Mesendoderm (in vitro differentiated cells): ENCODE measurements at regions not wholly inside any gene's neighbourhood (a gene's known extent, or its start where the extent isn't known, plus 50 kb on each side); places are given as distances from the start of the nearest gene placed in this dataset.
"Not testable (repeated sequence)": the region's sequence is repeated elsewhere in the genome, so short reads cannot be mapped to it uniquely, and the experiment has no call there.

Source experiments
- DNase-seq: peaks from one replicate; pipeline ENCODE4 v3.0.0; 2013
- H2AK5ac ChIP-seq: 2 replicates; pipeline ENCODE4 v1.6.1; 2013; ENCODE audit warnings: low read length, inconsistent platforms
- H2BK120ac ChIP-seq: 2 replicates; pipeline ENCODE4 v1.6.1; 2013; ENCODE audit warnings: low read depth, mild to moderate bottlenecking, low read length, moderate library complexity, mixed read lengths
- H2BK15ac ChIP-seq: replicated peaks from 2 replicates; pipeline ENCODE4 v1.6.1; 2013; ENCODE audit warnings: low read depth, mild to moderate bottlenecking, moderate library complexity
- H2BK5ac ChIP-seq: 2 replicates; pipeline ENCODE4 v1.6.1; 2013; ENCODE audit warnings: low read length, inconsistent platforms
- H3K18ac ChIP-seq: 2 replicates; pipeline ENCODE4 v1.6.1; 2013; ENCODE audit warnings: mild to moderate bottlenecking, low read length, mixed read lengths
- H3K23ac ChIP-seq: one replicate; pipeline ENCODE4 v1.6.1; 2013; ENCODE audit warnings: low read length
- H3K27ac ChIP-seq: 2 replicates; pipeline ENCODE4 v1.5.1; 2013; ENCODE audit warnings: low read depth, mild to moderate bottlenecking, inconsistent platforms, low read length, moderate library complexity
- H3K27me3 ChIP-seq: 2 replicates; pipeline ENCODE4 v1.6.1; 2013; ENCODE audit warnings: low read length, control low read depth, mild to moderate bottlenecking, inconsistent platforms; ENCODE audit not compliant: insufficient read depth, poor library complexity
- H3K36me3 ChIP-seq: 2 replicates; pipeline ENCODE4 v1.6.1; 2013; ENCODE audit warnings: low read length, inconsistent platforms; ENCODE audit not compliant: control insufficient read depth, insufficient read depth
- H3K4ac ChIP-seq: one replicate; pipeline ENCODE4 v1.6.1; 2013; ENCODE audit warnings: low read depth, mild to moderate bottlenecking, low read length, moderate library complexity
- H3K4me1 ChIP-seq: 2 replicates; pipeline ENCODE4 v1.6.1; 2013; ENCODE audit warnings: low read depth, low read length, inconsistent platforms; ENCODE audit not compliant: control insufficient read depth
- H3K4me2 ChIP-seq: 2 replicates; pipeline ENCODE4 v1.6.1; 2013; ENCODE audit warnings: low read length
- H3K4me3 ChIP-seq: 2 replicates; pipeline ENCODE4 v1.5.1; 2013; ENCODE audit warnings: mild to moderate bottlenecking, low read length
- H3K56ac ChIP-seq: one replicate; pipeline ENCODE4 v1.6.1; 2013; ENCODE audit warnings: low read length
- H3K79me1 ChIP-seq: 2 replicates; pipeline ENCODE4 v1.6.1; 2013; ENCODE audit warnings: low read length, inconsistent platforms
- H3K79me2 ChIP-seq: 2 replicates; pipeline ENCODE4 v1.6.1; 2013; ENCODE audit warnings: mild to moderate bottlenecking, low read length; ENCODE audit not compliant: control insufficient read depth, insufficient read depth
- H3K9ac ChIP-seq: 2 replicates; pipeline ENCODE4 v1.6.1; 2013; ENCODE audit warnings: low read length, inconsistent platforms
- H4K5ac ChIP-seq: one replicate; pipeline ENCODE4 v1.6.1; 2013; ENCODE audit warnings: low read length
- H4K8ac ChIP-seq: one replicate; pipeline ENCODE4 v1.6.1; 2013; ENCODE audit warnings: low read depth, mild to moderate bottlenecking, control low read depth, low read length, moderate library complexity
- WGBS: extraction: QIAGEN DNeasy Blood & Tissue Kit; methylation state at CpG from one replicate; pipeline ENCODE4 v1.1.7; 2013; ENCODE audit warnings: low lambda C conversion rate, missing lambda C conversion rate; ENCODE audit not compliant: insufficient coverage; ENCODE audit errors: extremely low coverage; 5-methylcytosine and 5-hydroxymethylcytosine counted together

DNA sequence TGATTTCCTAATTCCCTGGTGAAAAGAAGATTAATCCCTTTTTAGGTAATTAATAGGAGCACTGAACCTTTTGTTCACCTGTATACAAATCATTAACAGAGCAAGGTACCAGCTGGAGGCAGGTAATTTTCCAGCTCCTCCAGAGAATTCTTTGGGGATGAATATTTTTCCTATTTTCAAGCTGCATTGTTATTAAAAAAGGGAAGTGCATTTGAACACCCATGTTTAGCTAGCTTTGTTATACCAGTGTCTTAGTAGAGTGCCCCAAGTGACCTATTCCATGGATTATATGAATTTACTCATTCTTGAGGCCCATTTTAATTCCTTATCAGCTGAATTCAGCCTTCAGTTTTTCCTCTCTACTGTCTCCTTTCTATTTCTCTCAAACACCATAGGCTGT, 73.2 kb upstream of the GOT2 start:
- H4K5ac ChIP-seq: no peak overlapping the region
- no peak overlapping the region for H2AK5ac ChIP-seq
- no peaks in the 10 kb centered on the region for H3K79me1 ChIP-seq
- no peak for DNase-seq
- no peak overlapping the region for H3K23ac ChIP-seq
- no peaks in the 10 kb centered on the region for H3K79me2 ChIP-seq
- no peaks in the 10 kb centered on the region for H3K27me3 ChIP-seq
- no peak overlapping the region for H3K56ac ChIP-seq
- no peak overlapping the region for H3K4me2 ChIP-seq
- no peak overlapping the region for H2BK120ac ChIP-seq
- no peaks in the 10 kb centered on the region for H3K36me3 ChIP-seq
- no peak overlapping the region for H3K18ac ChIP-seq
- H3K27ac ChIP-seq: no peak overlapping the region
- no peak overlapping the region for H2BK15ac ChIP-seq
- no peak overlapping the region for H3K4me3 ChIP-seq
- H3K9ac ChIP-seq: no peak overlapping the region
- no peak overlapping the region for H3K4ac ChIP-seq
- H2BK5ac ChIP-seq: no peak overlapping the region
- no peaks in the 10 kb centered on the region for H3K4me1 ChIP-seq
- H4K8ac ChIP-seq: no peak overlapping the region

DNA sequence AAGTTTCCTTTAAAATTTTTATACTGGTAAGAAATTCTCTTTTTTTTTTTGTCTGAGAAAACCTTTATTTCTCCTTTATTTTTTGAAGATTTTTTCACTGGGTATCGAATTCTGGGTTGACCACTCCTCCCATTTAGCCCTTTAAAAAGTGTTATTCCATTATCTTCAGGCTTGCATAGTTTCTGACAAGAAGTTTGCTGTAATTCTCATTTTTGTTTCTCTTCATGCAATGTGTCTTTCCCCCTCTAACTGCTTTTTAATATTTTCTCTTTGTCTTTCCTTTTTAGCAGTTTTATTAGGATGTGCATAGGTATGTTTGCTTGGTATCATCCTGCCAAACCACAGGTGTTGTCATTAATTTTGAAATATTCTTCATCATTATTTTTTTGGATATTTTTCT, 67.7 kb upstream of the GOT2 start:
- H3K27ac ChIP-seq: no peak overlapping the region
- H3K79me1 ChIP-seq: no peaks in the 10 kb centered on the region
- H2BK5ac ChIP-seq: no peak overlapping the region
- no peaks in the 10 kb centered on the region for H3K27me3 ChIP-seq
- H3K23ac ChIP-seq: no peak overlapping the region
- no peaks in the 10 kb centered on the region for H3K36me3 ChIP-seq
- H4K8ac ChIP-seq: no peak overlapping the region
- H4K5ac ChIP-seq: no peak overlapping the region
- no peaks in the 10 kb centered on the region for H3K4me1 ChIP-seq
- DNase-seq: no peak
- no peak overlapping the region for H2AK5ac ChIP-seq
- no peaks in the 10 kb centered on the region for H3K79me2 ChIP-seq
- no peak overlapping the region for H3K4me3 ChIP-seq
- WGBS: no CpG with 5 or more reads among the region's 1 CpG
- no peak overlapping the region for H3K4me2 ChIP-seq
- no peak overlapping the region for H3K9ac ChIP-seq
- H2BK120ac ChIP-seq: no peak overlapping the region
- H2BK15ac ChIP-seq: no peak overlapping the region
- no peak overlapping the region for H3K4ac ChIP-seq
- no peak overlapping the region for H3K56ac ChIP-seq
- H3K18ac ChIP-seq: no peak overlapping the region

DNA sequence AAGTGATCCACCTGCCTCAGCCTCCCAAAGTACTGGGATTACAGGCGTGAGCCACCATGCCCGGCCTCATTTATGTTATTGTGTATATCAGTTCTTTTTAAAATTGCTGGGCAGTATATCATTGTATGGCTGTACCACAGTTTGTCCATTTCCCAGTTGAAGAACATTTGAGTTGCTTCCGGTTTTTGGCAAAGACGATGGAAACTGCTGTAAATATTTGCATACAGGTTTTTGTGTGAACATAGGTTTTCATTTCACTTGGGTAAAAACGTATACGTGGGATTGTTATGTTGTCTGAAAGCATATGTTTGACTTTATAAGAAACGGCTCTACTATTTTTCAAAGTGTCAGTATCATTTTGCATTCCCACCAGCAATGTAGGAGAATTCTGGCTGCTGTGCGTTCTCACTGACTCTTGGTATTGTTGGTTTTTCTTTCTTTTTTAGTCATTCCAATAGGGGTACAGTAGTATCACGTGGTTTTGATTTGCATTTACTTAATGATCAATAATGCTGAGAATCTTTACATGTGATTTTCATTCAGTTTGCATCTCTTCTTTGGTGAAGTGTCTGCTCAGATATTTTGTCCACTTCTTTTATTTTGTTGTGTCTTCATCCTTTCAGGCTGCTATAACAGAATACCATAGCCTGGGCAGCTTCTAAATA, 63.2 kb upstream of the GOT2 start:
- no peak overlapping the region for H3K4ac ChIP-seq
- H2BK5ac ChIP-seq: no peak overlapping the region
- H3K23ac ChIP-seq: no peak overlapping the region
- no CpG with 5 or more reads among the region's 9 CpGs for WGBS
- no peak overlapping the region for H2BK15ac ChIP-seq
- no peak overlapping the region for H3K56ac ChIP-seq
- DNase-seq: no peak
- no peaks in the 10 kb centered on the region for H3K4me1 ChIP-seq
- H3K36me3 ChIP-seq: no peaks in the 10 kb centered on the region
- no peak overlapping the region for H4K5ac ChIP-seq
- no peak overlapping the region for H3K4me2 ChIP-seq
- no peak overlapping the region for H4K8ac ChIP-seq
- no peak overlapping the region for H2BK120ac ChIP-seq
- no peaks in the 10 kb centered on the region for H3K79me1 ChIP-seq
- H2AK5ac ChIP-seq: no peak overlapping the region
- no peak overlapping the region for H3K9ac ChIP-seq
- no peaks in the 10 kb centered on the region for H3K79me2 ChIP-seq
- H3K18ac ChIP-seq: no peak overlapping the region
- no peaks in the 10 kb centered on the region for H3K27me3 ChIP-seq
- no peak overlapping the region for H3K4me3 ChIP-seq
- no peak overlapping the region for H3K27ac ChIP-seq

DNA sequence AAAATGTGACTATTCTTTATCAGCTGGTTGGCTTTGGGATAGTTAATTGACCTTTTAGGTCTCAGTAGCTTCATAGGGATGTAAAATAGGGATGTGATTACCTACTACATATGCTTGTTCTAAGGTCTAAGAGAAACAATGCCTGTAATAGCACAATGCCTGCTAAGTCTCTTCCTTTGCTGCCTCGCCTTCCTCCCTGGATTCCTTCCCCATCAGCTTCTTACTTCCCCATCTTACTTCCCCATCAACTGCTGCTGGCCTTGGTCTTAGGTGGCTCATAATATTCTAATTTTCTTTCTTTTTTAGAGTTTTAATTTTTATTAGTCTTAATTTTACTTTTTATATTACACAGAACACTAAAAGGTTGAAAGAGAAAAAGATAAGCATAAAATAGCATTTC, 59.2 kb upstream of the GOT2 start:
- Histone ChIP-seq H2BK120ac (no peak overlapping the region), H3K79me1 (no peaks in the 10 kb centered on the region), H4K5ac (no peak overlapping the region), H3K36me3 (no peaks in the 10 kb centered on the region), H3K4me2 (no peak overlapping the region), H3K27me3 (no peaks in the 10 kb centered on the region), H2BK15ac (no peak overlapping the region), H3K18ac (no peak overlapping the region), H3K4ac (no peak overlapping the region), H2BK5ac (no peak overlapping the region), H2AK5ac (no peak overlapping the region), H3K79me2 (no peaks in the 10 kb centered on the region), H3K23ac (no peak overlapping the region), H3K27ac (no peak overlapping the region), H3K4me3 (no peak overlapping the region), H3K4me1 (no peaks in the 10 kb centered on the region), H3K56ac (no peak overlapping the region), H3K9ac (no peak overlapping the region), H4K8ac (no peak overlapping the region)
- DNase-seq: no peak
- WGBS: no CpG with 5 or more reads among the region's 1 CpG

DNA sequence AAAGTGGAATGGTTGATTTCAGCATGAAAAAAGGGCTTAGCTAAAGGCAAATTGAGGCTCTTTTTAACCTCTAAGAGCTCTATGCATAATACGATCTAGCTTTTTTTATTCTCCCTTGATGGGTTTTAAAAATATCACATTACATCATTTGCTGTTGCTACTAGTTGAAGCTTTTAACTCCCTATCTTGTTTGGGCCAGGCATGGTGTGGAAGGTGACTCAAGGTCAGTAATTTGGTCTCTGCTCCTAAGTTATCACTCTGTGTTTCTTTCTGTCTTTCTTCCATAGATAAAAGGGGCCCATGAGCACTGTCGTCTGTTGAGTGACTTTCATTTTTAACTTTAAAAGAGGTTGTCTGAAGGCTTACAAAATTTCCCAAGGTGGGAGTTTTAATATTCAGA, 58.1 kb upstream of the GOT2 start:
- Histone ChIP-seq H3K4me1 (no peaks in the 10 kb centered on the region), H2BK15ac (no peak overlapping the region), H3K27me3 (no peaks in the 10 kb centered on the region), H3K9ac (no peak overlapping the region), H3K27ac (no peak overlapping the region), H3K23ac (no peak overlapping the region), H2BK120ac (no peak overlapping the region), H2BK5ac (no peak overlapping the region), H2AK5ac (no peak overlapping the region), H4K8ac (no peak overlapping the region), H3K56ac (no peak overlapping the region), H3K79me2 (no peaks in the 10 kb centered on the region), H3K4ac (no peak overlapping the region), H3K79me1 (no peaks in the 10 kb centered on the region), H3K36me3 (no peaks in the 10 kb centered on the region), H3K4me3 (no peak overlapping the region), H4K5ac (no peak overlapping the region), H3K4me2 (no peak overlapping the region), H3K18ac (no peak overlapping the region)
- DNase-seq: no peak
- WGBS: no CpG with 5 or more reads among the region's 2 CpGs

DNA sequence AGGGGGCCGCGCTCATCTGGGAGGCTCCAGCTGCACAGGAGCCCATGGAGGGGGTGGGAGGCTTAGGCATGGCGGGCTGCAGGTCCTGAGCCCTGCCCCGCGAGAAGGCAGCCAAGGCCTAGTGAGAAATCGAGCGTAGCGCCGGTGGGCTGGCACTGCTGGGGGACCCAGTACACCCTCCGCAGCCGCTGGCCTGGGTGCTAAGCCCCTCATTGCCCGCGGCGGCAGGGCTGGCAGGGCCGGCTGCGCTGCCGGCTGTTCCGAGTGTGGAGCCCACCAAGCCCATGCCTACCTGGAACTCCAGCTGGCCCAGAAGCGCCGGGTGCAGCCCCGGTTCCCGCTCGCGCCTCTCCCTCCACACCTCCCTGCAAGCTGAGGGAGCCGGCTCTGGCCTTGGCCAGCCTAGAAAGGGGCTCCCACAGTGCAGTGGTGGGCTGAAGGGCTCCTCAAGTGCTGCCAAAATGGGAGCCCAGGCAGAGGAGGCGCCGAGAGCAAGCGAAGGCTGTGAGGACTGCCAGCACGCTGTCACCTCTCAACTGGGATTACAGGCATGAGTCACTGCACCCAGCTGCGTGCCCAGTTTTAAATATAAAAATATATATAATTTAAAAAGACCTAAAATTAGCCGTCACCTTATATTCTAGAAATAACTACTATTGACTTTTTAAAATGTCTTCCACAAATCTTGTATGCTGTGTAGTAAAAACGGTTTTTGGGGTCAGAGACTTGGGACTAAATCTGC, 56.9 kb upstream of the GOT2 start:
- H2BK5ac ChIP-seq, H3K4ac ChIP-seq, H3K27me3 ChIP-seq, H4K8ac ChIP-seq, DNase-seq, H3K79me1 ChIP-seq, H3K18ac ChIP-seq, H3K56ac ChIP-seq, H3K79me2 ChIP-seq, H2BK120ac ChIP-seq, H2AK5ac ChIP-seq, H3K23ac ChIP-seq, H3K36me3 ChIP-seq, H2BK15ac ChIP-seq, H3K4me2 ChIP-seq, H3K27ac ChIP-seq, H4K5ac ChIP-seq, H3K4me1 ChIP-seq, H3K4me3 ChIP-seq, H3K9ac ChIP-seq: not testable (repeated sequence)
- no CpG with 5 or more reads among the region's 32 CpGs for WGBS
